Naive thymus-derived CD8-positive, alpha-beta T cell (primary cell): ENCODE measurements at regions not wholly inside any gene's neighbourhood (a gene's known extent, or its start where the extent isn't known, plus 50 kb on each side); places are given as distances from the start of the nearest gene placed in this dataset.
"Not testable (repeated sequence)": the region's sequence is repeated elsewhere in the genome, so short reads cannot be mapped to it uniquely, and the experiment has no call there.

Experiments
- ATAC-seq, 2 donors: fragments of 150-1000 bp; cut with Tn5 transposase in 1 of 2; sonication (Bioruptor Pico), chemical (Tn5 transposase) in 1 of 2; 1 replicate in 1 of 2; 2 replicates in 1 of 2; pipeline ENCODE4 v1.10.0; 2021; ENCODE audit warnings: mild to moderate bottlenecking in 2 of 2, moderate library complexity in 2 of 2
- POLR2A ChIA-PET: fragments of 350-600 bp; sonication (Branson Sonifier 250); formaldehyde crosslinking; loops from one replicate; lab custom pipeline; 2021; ENCODE audit warnings: antibody characterized with exemption; lab: Charles Lee
- DNase-seq, 10 donors: peaks; one replicate each; pipeline versions ENCODE4 v3.0.0 to v3.0.0-alpha.2; 2020 to 2022
- H3K27ac Mint-ChIP-seq, 10 donors: one replicate each; pipeline ENCODE4 v1.8.0; 2020 to 2022; ENCODE audit warnings: mild to moderate bottlenecking in 10 of 10, mixed read lengths in 10 of 10, moderate library complexity in 4 of 10, inconsistent platforms in 1 of 10
- H3K27me3 Mint-ChIP-seq, 5 donors: one replicate each; pipeline ENCODE4 v1.8.0; 2021 to 2022; ENCODE audit warnings: mixed read lengths in 5 of 5
- H3K36me3 Mint-ChIP-seq, 3 donors: one replicate each; pipeline ENCODE4 v1.8.0; 2020 to 2022; ENCODE audit warnings: mixed read lengths in 3 of 3, mild to moderate bottlenecking in 2 of 3, inconsistent platforms in 1 of 3
- H3K4me1 Mint-ChIP-seq, 4 donors: one replicate each; pipeline ENCODE4 v1.8.0; 2021 to 2022; ENCODE audit warnings: mixed read lengths in 4 of 4
- H3K4me3 Mint-ChIP-seq, 10 donors: one replicate each; pipeline ENCODE4 v1.8.0; 2020 to 2022; ENCODE audit warnings: mild to moderate bottlenecking in 10 of 10, mixed read lengths in 10 of 10, moderate library complexity in 6 of 10, inconsistent platforms in 1 of 10
- H3K9me3 Mint-ChIP-seq, 9 donors: one replicate each; pipeline ENCODE4 v1.8.0; 2020 to 2022; ENCODE audit warnings: mixed read lengths in 9 of 9, mild to moderate bottlenecking in 3 of 9, inconsistent platforms in 1 of 9, moderate library complexity in 1 of 9

GRCh38 chr14:66293533-66294105, 192.6 kb upstream of the CCDC196 start:
- H3K36me3 Mint-ChIP-seq: peaks cover 0 to 7% (median 4%) of the 10 kb centered on the region in 3 donors

GRCh38 chr14:66295386-66295785, 190.8 kb upstream of the CCDC196 start:
- H3K4me3 Mint-ChIP-seq: no peak overlapping the region
- peaks cover 0 to 14% (median 7%) of the 10 kb centered on the region in 5 donors for H3K27me3 Mint-ChIP-seq
- no peak for ATAC-seq
- peaks cover 0 to 11% (median 8%) of the 10 kb centered on the region in 3 donors for H3K36me3 Mint-ChIP-seq
- peaks cover 0 to 23% (median 13%) of the 10 kb centered on the region in 9 donors for H3K9me3 Mint-ChIP-seq
- no peak overlapping the region for H3K27ac Mint-ChIP-seq
- POLR2A ChIA-PET: no interaction called here
- peaks cover 0 to 6% (median 2%) of the 10 kb centered on the region in 4 donors for H3K4me1 Mint-ChIP-seq
- DNase-seq: no peak

More at GRCh38 chr14:66293533-66294105, 192.6 kb upstream of the CCDC196 start:
- no peak overlapping the region for H3K4me3 Mint-ChIP-seq
- peaks cover 0 to 18% (median 5%) of the 10 kb centered on the region in 9 donors for H3K9me3 Mint-ChIP-seq
- peaks cover 0 to 14% (median 7%) of the 10 kb centered on the region in 5 donors for H3K27me3 Mint-ChIP-seq
- ATAC-seq: no peak
- DNase-seq: no peak
- no peak overlapping the region for H3K27ac Mint-ChIP-seq
- peaks cover 0 to 6% (median 2%) of the 10 kb centered on the region in 4 donors for H3K4me1 Mint-ChIP-seq
- POLR2A ChIA-PET: no interaction called here

- ATAC-seq: no peak
Observed at GRCh38 chr14:66300886-66301285, 185.3 kb upstream of the CCDC196 start.

GRCh38 chr14:66306101-66306500, 180.1 kb upstream of the CCDC196 start:
- peaks cover 4 to 28% (median 19%) of the 10 kb centered on the region in 3 donors for H3K36me3 Mint-ChIP-seq
- DNase-seq (no peak), ATAC-seq (no peak)
- H3K9me3 Mint-ChIP-seq: peaks cover 4 to 50% (median 15%) of the 10 kb centered on the region in 9 donors
- no peak overlapping the region for H3K27ac Mint-ChIP-seq
- peaks cover 0 to 7% (median 0%) of the 10 kb centered on the region in 5 donors for H3K27me3 Mint-ChIP-seq
- POLR2A ChIA-PET: no interaction called here
- no peaks in the 10 kb centered on the region for H3K4me1 Mint-ChIP-seq
- H3K4me3 Mint-ChIP-seq: no peak overlapping the region

More at GRCh38 chr14:66300886-66301285, 185.3 kb upstream of the CCDC196 start:
- peaks cover 0 to 18% (median 13%) of the 10 kb centered on the region in 3 donors for H3K36me3 Mint-ChIP-seq
- no peak for DNase-seq
- POLR2A ChIA-PET: no interaction called here
- H3K27ac Mint-ChIP-seq: no peak overlapping the region
- peaks cover 0 to 10% (median 3%) of the 10 kb centered on the region in 5 donors for H3K27me3 Mint-ChIP-seq
- no peaks in the 10 kb centered on the region for H3K4me1 Mint-ChIP-seq
- H3K9me3 Mint-ChIP-seq: peaks cover 2 to 52% (median 22%) of the 10 kb centered on the region in 9 donors
- H3K4me3 Mint-ChIP-seq: no peak overlapping the region

GRCh38 chr14:66311058-66311457, 175.1 kb upstream of the CCDC196 start:
- Mint-ChIP-seq H3K36me3 (peaks cover 5 to 19% (median 18%) of the 10 kb centered on the region in 3 donors), H3K27ac (no peak overlapping the region), H3K9me3 (peaks cover 0 to 24% (median 4%) of the 10 kb centered on the region in 9 donors), H3K4me3 (no peak overlapping the region), H3K27me3 (peaks cover 0 to 11% (median 6%) of the 10 kb centered on the region in 5 donors), H3K4me1 (no peaks in the 10 kb centered on the region)
- ATAC-seq: no peak
- POLR2A ChIA-PET: no interaction called here
- DNase-seq: no peak

- no peak overlapping the region for H3K4me3 Mint-ChIP-seq
Observed at GRCh38 chr14:66311990-66312389, 174.2 kb upstream of the CCDC196 start.

GRCh38 chr14:66312451-66312850, 173.7 kb upstream of the CCDC196 start:
- no peak overlapping the region for H3K27ac Mint-ChIP-seq
- no peak for ATAC-seq

More at GRCh38 chr14:66311990-66312389, 174.2 kb upstream of the CCDC196 start:
- POLR2A ChIA-PET: no interaction called here
- Mint-ChIP-seq H3K9me3 (peaks cover 0 to 26% (median 6%) of the 10 kb centered on the region in 9 donors), H3K27ac (no peak overlapping the region), H3K4me1 (no peaks in the 10 kb centered on the region), H3K27me3 (peaks cover 0 to 11% (median 6%) of the 10 kb centered on the region in 5 donors), H3K36me3 (peaks cover 4 to 15% (median 14%) of the 10 kb centered on the region in 3 donors)
- ATAC-seq: no peak
- DNase-seq: no peak

GRCh38 chr14:66315098-66315497, 171.1 kb upstream of the CCDC196 start:
- H3K27ac Mint-ChIP-seq: no peak overlapping the region
- no peak for DNase-seq
- peaks cover 0 to 11% (median 6%) of the 10 kb centered on the region in 5 donors for H3K27me3 Mint-ChIP-seq
- no peak overlapping the region for H3K4me3 Mint-ChIP-seq
- POLR2A ChIA-PET: no interaction called here
- ATAC-seq: no peak
- H3K9me3 Mint-ChIP-seq: peaks cover 14 to 30% (median 20%) of the 10 kb centered on the region in 9 donors
- peaks cover 2 to 20% (median 9%) of the 10 kb centered on the region in 3 donors for H3K36me3 Mint-ChIP-seq
- H3K4me1 Mint-ChIP-seq: no peaks in the 10 kb centered on the region

More at GRCh38 chr14:66312451-66312850, 173.7 kb upstream of the CCDC196 start:
- Mint-ChIP-seq H3K9me3 (peaks cover 4 to 27% (median 10%) of the 10 kb centered on the region in 9 donors), H3K27me3 (peaks cover 0 to 11% (median 6%) of the 10 kb centered on the region in 5 donors), H3K36me3 (peaks cover 2 to 17% (median 16%) of the 10 kb centered on the region in 3 donors), H3K4me1 (no peaks in the 10 kb centered on the region), H3K4me3 (no peak overlapping the region)
- no peak for DNase-seq
- POLR2A ChIA-PET: no interaction called here

- H3K9me3 Mint-ChIP-seq: peaks cover 14 to 32% (median 20%) of the 10 kb centered on the region in 9 donors
- no peaks in the 10 kb centered on the region for H3K4me1 Mint-ChIP-seq
- H3K4me3 Mint-ChIP-seq: no peak overlapping the region
- no peak for ATAC-seq
- peaks cover 0 to 11% (median 6%) of the 10 kb centered on the region in 5 donors for H3K27me3 Mint-ChIP-seq
- POLR2A ChIA-PET: no interaction called here
- no peak for DNase-seq
- no peak overlapping the region for H3K27ac Mint-ChIP-seq
- peaks cover 2 to 23% (median 9%) of the 10 kb centered on the region in 3 donors for H3K36me3 Mint-ChIP-seq
Observed at GRCh38 chr14:66315548-66315947, 170.6 kb upstream of the CCDC196 start.

GRCh38 chr14:66322564-66322963, 163.6 kb upstream of the CCDC196 start:
- POLR2A ChIA-PET: no interaction called here
- Mint-ChIP-seq H3K36me3 (peaks cover 0 to 23% (median 9%) of the 10 kb centered on the region in 3 donors), H3K9me3 (peaks cover 10 to 30% (median 19%) of the 10 kb centered on the region in 9 donors), H3K4me1 (no peaks in the 10 kb centered on the region), H3K27me3 (peaks cover 0 to 2% (median 0%) of the 10 kb centered on the region in 5 donors), H3K27ac (no peak overlapping the region), H3K4me3 (no peak overlapping the region)
- ATAC-seq: no peak
- DNase-seq: no peak

- Mint-ChIP-seq H3K27me3 (peaks cover under 1 to 4% (median 3%) of the 10 kb centered on the region in 5 donors), H3K9me3 (peaks cover 0 to 6% (median 0%) of the 10 kb centered on the region in 9 donors), H3K4me1 (no peaks in the 10 kb centered on the region), H3K4me3 (no peak overlapping the region), H3K36me3 (peaks cover 2 to 5% (median 4%) of the 10 kb centered on the region in 3 donors), H3K27ac (no peak overlapping the region)
- ATAC-seq (no peak), DNase-seq (no peak)
- POLR2A ChIA-PET: no interaction called here
Observed at GRCh38 chr14:66330228-66330627, 155.9 kb upstream of the CCDC196 start.

- Mint-ChIP-seq H3K27ac (no peak overlapping the region), H3K36me3 (peaks cover 2 to 7% (median 5%) of the 10 kb centered on the region in 3 donors), H3K4me1 (no peaks in the 10 kb centered on the region), H3K27me3 (peaks cover 3 to 11% (median 5%) of the 10 kb centered on the region in 5 donors), H3K9me3 (peaks cover 0 to 13% (median 5%) of the 10 kb centered on the region in 9 donors), H3K4me3 (no peak overlapping the region)
- DNase-seq (no peak), ATAC-seq (no peak)
- POLR2A ChIA-PET: no interaction called here
Observed at GRCh38 chr14:66330916-66331315, 155.3 kb upstream of the CCDC196 start.

GRCh38 chr14:66333293-66333692, 152.9 kb upstream of the CCDC196 start:
- H3K4me1 Mint-ChIP-seq, H3K27ac Mint-ChIP-seq, ATAC-seq, H3K4me3 Mint-ChIP-seq, DNase-seq, POLR2A ChIA-PET, H3K36me3 Mint-ChIP-seq: not testable (repeated sequence)
- peaks cover 0 to 14% (median 5%) of the 10 kb centered on the region in 9 donors for H3K9me3 Mint-ChIP-seq
- peaks cover 2 to 11% (median 5%) of the 10 kb centered on the region in 5 donors for H3K27me3 Mint-ChIP-seq
